IMR-90 (cell line): ENCODE measurements at regions not wholly inside any gene's neighbourhood (a gene's known extent, or its start where the extent isn't known, plus 50 kb on each side); places are given as distances from the start of the nearest gene placed in this dataset.

ENCODE experiments used
- ATAC-seq: fragments of 200-7000 bp; cut with Tn5 transposase; 2 replicates; pipeline ENCODE4 v1.9.1; 2020; ENCODE audit warnings: low read depth, mild to moderate bottlenecking, moderate library complexity
- BruUV-seq: library from RNA; stranded (reverse); fragments of 400-500 nt; replicated peaks from 2 replicates; lab custom pipeline; 2021; lab: Mats Ljungman, UMichigan
- CTCF ChIA-PET: fragments of 300-600 bp; formaldehyde crosslinking; extraction: SDS; loops from one replicate; lab custom pipeline; 2021; ENCODE audit warnings: antibody characterized with exemption; lab: Yijun Ruan, JAX
- POLR2A ChIA-PET: fragments of 300-600 bp; sonication (Branson Sonifier 250); formaldehyde crosslinking; loops from one replicate; lab custom pipeline; 2022; ENCODE audit warnings: antibody characterized with exemption; ENCODE audit not compliant: unreplicated experiment; lab: Charles Lee
- DNase-seq: peaks from one replicate; pipeline ENCODE4 v3.0.0; 2013
- H2AFZ ChIP-seq: replicated peaks from 2 replicates; pipeline ENCODE3; 2013; ENCODE audit warnings: low read length, mild to moderate bottlenecking; ENCODE audit not compliant: poor library complexity
- H2AK5ac ChIP-seq: 2 replicates; pipeline ENCODE4 v1.6.1; 2013; ENCODE audit warnings: low read depth, low read length, inconsistent platforms
- H2AK9ac ChIP-seq: replicated peaks from 2 replicates; pipeline ENCODE3; 2013; ENCODE audit warnings: mild to moderate bottlenecking, low read depth, low read length, moderate library complexity; ENCODE audit not compliant: poor library complexity
- H2BK120ac ChIP-seq: 2 replicates; pipeline ENCODE4 v1.6.1; 2013; ENCODE audit warnings: low read depth, low read length, inconsistent platforms
- H2BK15ac ChIP-seq: 3 replicates; pipeline ENCODE4 v1.6.1; 2013; ENCODE audit warnings: low read depth, low read length, inconsistent platforms
- H2BK20ac ChIP-seq: 2 replicates; pipeline ENCODE4 v1.6.1; 2013; ENCODE audit warnings: low read depth, mild to moderate bottlenecking, inconsistent platforms, low read length, moderate library complexity
- H2BK5ac ChIP-seq: 2 replicates; pipeline ENCODE4 v1.6.1; 2013; ENCODE audit warnings: mild to moderate bottlenecking, low read depth, low read length, inconsistent platforms; ENCODE audit not compliant: poor library complexity, severe bottlenecking
- H3K14ac ChIP-seq: replicated peaks from 2 replicates; pipeline ENCODE4 v1.6.1; 2013; ENCODE audit warnings: low read depth, low read length, inconsistent platforms
- H3K18ac ChIP-seq: 2 replicates; pipeline ENCODE4 v1.6.1; 2013; ENCODE audit warnings: low read depth, low read length, control low read depth
- H3K23ac ChIP-seq: 2 replicates; pipeline ENCODE4 v1.6.1; 2013; ENCODE audit warnings: low read depth, low read length, inconsistent platforms
- H3K27ac ChIP-seq: 2 replicates; pipeline ENCODE4 v1.5.1; 2013; ENCODE audit warnings: mild to moderate bottlenecking, control low read depth, low read length; ENCODE audit not compliant: insufficient read depth
- H3K27me3 ChIP-seq: 2 replicates; pipeline ENCODE4 v1.6.1; 2013; ENCODE audit warnings: low read length; ENCODE audit not compliant: control insufficient read depth, insufficient read depth
- H3K36me3 ChIP-seq: 2 replicates; pipeline ENCODE4 v1.6.1; 2013; ENCODE audit warnings: low read length, mixed read lengths; ENCODE audit not compliant: control insufficient read depth, insufficient read depth
- H3K4ac ChIP-seq: 2 replicates; pipeline ENCODE4 v1.6.1; 2013; ENCODE audit warnings: low read depth, low read length, inconsistent platforms
- H3K4me1 ChIP-seq: 2 replicates; pipeline ENCODE4 v1.6.1; 2013; ENCODE audit warnings: low read length, mixed read lengths; ENCODE audit not compliant: control insufficient read depth, insufficient read depth
- H3K4me2 ChIP-seq: 2 replicates; pipeline ENCODE4 v1.6.1; 2013; ENCODE audit warnings: low read depth, mild to moderate bottlenecking, control low read depth, low read length, moderate library complexity
- H3K4me3 ChIP-seq: 2 replicates; pipeline ENCODE4 v1.5.1; 2013; ENCODE audit warnings: low read depth, mild to moderate bottlenecking, control low read depth, low read length, moderate library complexity; ENCODE audit not compliant: insufficient read depth
- H3K56ac ChIP-seq: 2 replicates; pipeline ENCODE4 v1.6.1; 2013; ENCODE audit warnings: low read length, inconsistent platforms; ENCODE audit not compliant: insufficient read depth; ENCODE audit errors: extremely low read depth
- H3K79me1 ChIP-seq, 2 experiments: 2 replicates each; pipeline ENCODE4 v1.6.1; 2013; ENCODE audit warnings: low read length in 2 of 2, inconsistent platforms in 1 of 2, low read depth in 1 of 2
- H3K9ac ChIP-seq: 2 replicates; pipeline ENCODE4 v1.6.1; 2013; ENCODE audit warnings: low read depth, low read length, control low read depth
- H3K9me1 ChIP-seq: 2 replicates; pipeline ENCODE4 v1.6.1; 2013; ENCODE audit warnings: low read length, inconsistent platforms; ENCODE audit not compliant: insufficient read depth
- H3K9me3 ChIP-seq: 2 replicates; pipeline ENCODE4 v1.6.1; 2013; ENCODE audit warnings: low read length; ENCODE audit not compliant: control insufficient read depth, insufficient read depth
- H4K20me1 ChIP-seq: 2 replicates; pipeline ENCODE4 v1.6.1; 2013; ENCODE audit warnings: low read length, inconsistent platforms; ENCODE audit not compliant: insufficient read depth
- H4K5ac ChIP-seq: 2 replicates; pipeline ENCODE4 v1.6.1; 2013; ENCODE audit warnings: mild to moderate bottlenecking, low read depth, low read length, control low read depth
- H4K8ac ChIP-seq, 2 experiments: 2 replicates each; pipeline ENCODE4 v1.6.1; 2013; ENCODE audit warnings: low read depth in 2 of 2, low read length in 2 of 2, control low read depth in 1 of 2, inconsistent platforms in 1 of 2
- H4K91ac ChIP-seq: 2 replicates; pipeline ENCODE4 v1.6.1; 2013; ENCODE audit warnings: low read depth, low read length, inconsistent platforms; ENCODE audit not compliant: insufficient read depth
- BHLHE40 ChIP-seq: fragments of 150-350 bp; IDR thresholded peaks from 2 replicates; pipeline ENCODE4 v1.6.1; 2016; ENCODE audit warnings: mild to moderate bottlenecking, low read depth, low read length
- CEBPB ChIP-seq: IDR thresholded peaks from 2 replicates; pipeline ENCODE4 v1.6.1; 2012; ENCODE audit warnings: low read depth, low read length, improper control_type of control experiment
- CHD1 ChIP-seq: IDR thresholded peaks from 2 replicates; pipeline ENCODE4 v1.6.1; 2012; ENCODE audit warnings: low read depth, low read length, improper control_type of control experiment
- CTCF ChIP-seq: conservative IDR thresholded peaks from 2 replicates; pipeline ENCODE4 v1.5.1; 2012; ENCODE audit warnings: mild to moderate bottlenecking, low read depth, low read length, improper control_type of control experiment
- ELK1 ChIP-seq: fragments of 150-350 bp; IDR thresholded peaks from 2 replicates; pipeline ENCODE4 v1.6.1; 2016; ENCODE audit warnings: low read depth, mild to moderate bottlenecking, low read length, moderate library complexity, borderline replicate concordance
- FOS ChIP-seq: fragments of 150-350 bp; IDR thresholded peaks from 2 replicates; pipeline ENCODE4 v1.6.1; 2016; ENCODE audit warnings: low read depth, low read length
- MAFK ChIP-seq: IDR thresholded peaks from 2 replicates; pipeline ENCODE4 v1.6.1; 2012; ENCODE audit warnings: low read depth, low read length, improper control_type of control experiment
- MAZ ChIP-seq: IDR thresholded peaks from 2 replicates; pipeline ENCODE4 v1.6.1; 2012; ENCODE audit warnings: low read depth, mild to moderate bottlenecking, low read length, improper control_type of control experiment, moderate library complexity, borderline replicate concordance
- MXI1 ChIP-seq: IDR thresholded peaks from 2 replicates; pipeline ENCODE4 v1.6.1; 2012; ENCODE audit warnings: low read depth, mild to moderate bottlenecking, low read length, moderate library complexity, borderline replicate concordance
- NFE2L2 ChIP-seq: fragments of 150-350 bp; IDR thresholded peaks from 2 replicates; pipeline ENCODE4 v1.6.1; 2016; ENCODE audit warnings: low read depth, mild to moderate bottlenecking, low read length
- POLR2A ChIP-seq: IDR thresholded peaks from 2 replicates; pipeline ENCODE4 v1.6.1; 2012; ENCODE audit warnings: mild to moderate bottlenecking, low read depth, low read length
- RAD21 ChIP-seq: IDR thresholded peaks from 2 replicates; pipeline ENCODE4 v1.6.1; 2012; ENCODE audit warnings: low read length, improper control_type of control experiment
- RFX5 ChIP-seq: IDR thresholded peaks from 2 replicates; pipeline ENCODE4 v1.8.0; 2012; ENCODE audit warnings: low read depth, mild to moderate bottlenecking, low read length, moderate library complexity
- SMC3 ChIP-seq: fragments of 150-350 bp; IDR thresholded peaks from 2 replicates; pipeline ENCODE4 v1.6.1; 2016; ENCODE audit warnings: low read depth, mild to moderate bottlenecking, antibody characterized with exemption, low read length, moderate library complexity
- USF2 ChIP-seq: fragments of 150-350 bp; IDR thresholded peaks from 2 replicates; pipeline ENCODE4 v1.6.1; 2017; ENCODE audit warnings: mild to moderate bottlenecking, antibody characterized with exemption, low read length, low read depth
- WGBS, 2 experiments: methylation state at CpG; one replicate each; pipeline versions ENCODE4 v1.1.5 to v1.1.7; 2013; ENCODE audit warnings: missing lambda C conversion rate in 2 of 2; ENCODE audit not compliant: insufficient read length in 1 of 2; ENCODE audit errors: extremely low coverage in 2 of 2; 5-methylcytosine and 5-hydroxymethylcytosine counted together
- dilution Hi-C: fragments of 300-500 bp; cut with HindIII; formaldehyde crosslinking; loops from one replicate; pipeline ENCODE4 v1.14.3; 2018; ENCODE audit warnings: low sequenced_read_pairs; ENCODE audit not compliant: unreplicated experiment
- in situ Hi-C: fragments of 300-500 bp; cut with MboI; formaldehyde crosslinking; loops from 3 replicates; pipeline ENCODE4 v1.14.3; 2019; ENCODE audit warnings: low sequenced_read_pairs, inconsistent platforms, mixed read lengths
- intact Hi-C: fragments of 100-400 bp; cut with micrococcal nuclease; formaldehyde crosslinking; loops from 2 replicates; pipeline ENCODE4 v1.10.0; 2022

- Histone ChIP-seq H2AK9ac (no peak overlapping the region), H3K9me3 (no peaks in the 10 kb centered on the region), H2AK5ac (no peak overlapping the region), H3K4me1 (no peaks in the 10 kb centered on the region; the same call in 1 of the 2 replicates), H2BK120ac (no peak overlapping the region), H3K56ac (no peak overlapping the region), H4K20me1 (no peaks in the 10 kb centered on the region), H4K8ac (no peak overlapping the region), H3K18ac (no peak overlapping the region), H3K27me3 (peaks cover 12% of the 10 kb centered on the region), H2AFZ (no peak overlapping the region), H3K79me1 (no peaks in the 10 kb centered on the region), H3K23ac (no peak overlapping the region), H3K9ac (no peak overlapping the region), H2BK20ac (no peak overlapping the region), H3K36me3 (no peaks in the 10 kb centered on the region), H3K4me2 (no peak overlapping the region), H4K91ac (no peak overlapping the region), H3K9me1 (no peaks in the 10 kb centered on the region), H2BK5ac (no peak overlapping the region), H3K4ac (no peak overlapping the region), H4K5ac (no peak overlapping the region), H3K4me3 (no peak overlapping the region), H2BK15ac (no peak overlapping the region), H3K27ac (no peak overlapping the region), H3K14ac (no peak overlapping the region)
- in situ Hi-C loops = no loop called here
- BruUV-seq = no TSS peak
- POLR2A ChIA-PET = no interaction called here
- WGBS, 2 experiments = 100% methylated on average over 1 of the region's 5 CpGs; no CpG with 5 or more reads in 1 of the 2 experiments
- CTCF ChIA-PET = interaction anchor here (1.6 kb wide), 1 partner anchor 17 kb away, joined by 5 read pairs; no protein-coding TSS in a partner anchor
- DNase-seq = no peak
- no peak for ATAC-seq
- TF ChIP-seq NFE2L2 (no peak), BHLHE40 (no peak), MAZ (no peak), RAD21 (no peak), CHD1 (no peak), FOS (no peak), ELK1 (no peak), SMC3 (no peak), MXI1 (no peak), USF2 (no peak), RFX5 (no peak), CTCF (no peak), CEBPB (no peak), MAFK (no peak), POLR2A (no peak)
- intact Hi-C loops = no loop called here
- dilution Hi-C loops = no loop called here
Observed at GRCh38 chr2:8324901-8325300, 357.0 kb upstream of the ID2 start.
